ENCODE measurements at regions not wholly inside any gene's neighbourhood (a gene's known extent, or its start where the extent isn't known, plus 50 kb on each side); places are given as distances from the start of the nearest gene placed in this dataset.

DNA sequence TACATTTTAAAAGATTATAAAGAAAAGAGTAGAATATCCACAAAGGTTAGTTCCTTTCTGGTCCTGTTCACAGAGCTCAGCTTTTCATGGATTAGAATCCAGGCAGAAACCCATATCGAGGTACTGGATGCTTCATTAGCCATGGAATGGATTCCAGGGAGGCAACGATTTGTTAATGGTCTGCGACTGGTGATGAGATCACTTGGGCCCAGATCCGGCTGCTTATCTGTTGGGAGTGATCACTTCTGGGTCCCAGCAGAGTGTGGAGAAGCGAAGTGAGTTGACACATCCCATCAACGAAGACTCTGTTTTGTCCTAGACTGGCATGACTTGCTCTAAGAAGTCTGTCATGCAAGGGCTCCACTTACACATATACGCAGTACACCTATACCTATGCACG is 165.8 kb downstream of the MAF start:
- Mint-ChIP-seq H3K27me3 (ENCODE audit: low read depth, unreplicated experiment) (peaks cover under 1% of the 10 kb centered on the region), H3K9me3 (ENCODE audit: unreplicated experiment) (peaks cover 2% of the 10 kb centered on the region), H3K27ac (ENCODE audit: unreplicated experiment) (no peak overlapping the region), H3K4me1 (ENCODE audit: low read depth, unreplicated experiment) (peaks cover 15% of the 10 kb centered on the region), H3K36me3 (ENCODE audit: low read depth, unreplicated experiment) (no peaks in the 10 kb centered on the region), H3K4me3 (ENCODE audit: unreplicated experiment) (no peak overlapping the region)
- H3K4me3 ChIP-seq (ENCODE audit: insufficient read depth, low read depth, low read length): no peak overlapping the region
- peaks cover 2% of the 10 kb centered on the region for H3K27me3 ChIP-seq (ENCODE audit: insufficient read depth, low read length)
- H4K20me1 ChIP-seq (ENCODE audit: insufficient read depth, low read length): no peaks in the 10 kb centered on the region
- H3K36me3 ChIP-seq (ENCODE audit: insufficient read depth, low read length): no peaks in the 10 kb centered on the region
- FAIRE-seq (no peak), DNase-seq (ENCODE audit: low read depth) (no peak)
- no peaks in the 10 kb centered on the region for H3K79me2 ChIP-seq (ENCODE audit: insufficient read depth, low read length)
- no peak overlapping the region for H3K9ac ChIP-seq (ENCODE audit: low read length)
- H3K27ac ChIP-seq (ENCODE audit: low read depth, low read length): no peak overlapping the region
- H3K9me3 ChIP-seq (ENCODE audit: insufficient read depth, low read depth, low read length): no peaks in the 10 kb centered on the region
- no peak overlapping the region for H3K4me2 ChIP-seq (ENCODE audit: low read length)
- H2AFZ ChIP-seq (ENCODE audit: low read depth, low read length): no peak overlapping the region
- peaks cover 4% of the 10 kb centered on the region for H3K4me1 ChIP-seq (ENCODE audit: insufficient read depth, low read length)
- TF ChIP-seq, protein P1, sequence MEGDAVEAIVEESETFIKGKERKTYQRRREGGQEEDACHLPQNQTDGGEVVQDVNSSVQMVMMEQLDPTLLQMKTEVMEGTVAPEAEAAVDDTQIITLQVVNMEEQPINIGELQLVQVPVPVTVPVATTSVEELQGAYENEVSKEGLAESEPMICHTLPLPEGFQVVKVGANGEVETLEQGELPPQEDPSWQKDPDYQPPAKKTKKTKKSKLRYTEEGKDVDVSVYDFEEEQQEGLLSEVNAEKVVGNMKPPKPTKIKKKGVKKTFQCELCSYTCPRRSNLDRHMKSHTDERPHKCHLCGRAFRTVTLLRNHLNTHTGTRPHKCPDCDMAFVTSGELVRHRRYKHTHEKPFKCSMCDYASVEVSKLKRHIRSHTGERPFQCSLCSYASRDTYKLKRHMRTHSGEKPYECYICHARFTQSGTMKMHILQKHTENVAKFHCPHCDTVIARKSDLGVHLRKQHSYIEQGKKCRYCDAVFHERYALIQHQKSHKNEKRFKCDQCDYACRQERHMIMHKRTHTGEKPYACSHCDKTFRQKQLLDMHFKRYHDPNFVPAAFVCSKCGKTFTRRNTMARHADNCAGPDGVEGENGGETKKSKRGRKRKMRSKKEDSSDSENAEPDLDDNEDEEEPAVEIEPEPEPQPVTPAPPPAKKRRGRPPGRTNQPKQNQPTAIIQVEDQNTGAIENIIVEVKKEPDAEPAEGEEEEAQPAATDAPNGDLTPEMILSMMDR (IDR thresholded peaks at IDR 0.05; ENCODE audit: insufficient read depth, low read depth, low read length): no peak
- TF ChIP-seq EZH2 (IDR thresholded peaks at IDR 0.05; ENCODE audit: insufficient read depth, low read length): no peak

DNA sequence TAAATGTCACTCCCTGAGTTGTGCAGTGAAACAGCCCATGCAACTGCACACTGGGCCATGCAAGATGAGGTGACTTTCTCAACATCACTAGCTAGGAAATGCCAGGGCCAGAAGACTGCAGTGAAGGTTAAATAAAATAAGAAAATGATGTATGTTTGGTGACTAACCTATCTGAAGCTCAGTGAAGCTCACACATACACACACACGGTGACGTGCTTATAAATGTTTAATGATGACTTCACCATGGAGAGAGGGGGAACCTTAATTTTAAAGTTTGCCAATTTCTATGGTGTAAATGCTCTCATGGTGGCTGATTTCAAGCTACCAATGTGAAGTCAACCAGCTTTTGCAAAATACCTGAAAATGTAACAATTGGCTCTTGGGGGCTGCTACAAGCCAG is 166.4 kb downstream of the MAF start:
- Mint-ChIP-seq H3K9me3 (ENCODE audit: unreplicated experiment) (peaks cover 2% of the 10 kb centered on the region), H3K4me1 (ENCODE audit: low read depth, unreplicated experiment) (peaks cover 15% of the 10 kb centered on the region), H3K4me3 (ENCODE audit: unreplicated experiment) (no peak overlapping the region), H3K27ac (ENCODE audit: unreplicated experiment) (peak overlapping the region; percentile 60), H3K27me3 (ENCODE audit: low read depth, unreplicated experiment) (peaks cover 5% of the 10 kb centered on the region), H3K36me3 (ENCODE audit: low read depth, unreplicated experiment) (no peaks in the 10 kb centered on the region)
- TF ChIP-seq, protein P1 (IDR thresholded peaks at IDR 0.05; ENCODE audit: insufficient read depth, low read depth, low read length): no peak
- no peak for TF ChIP-seq EZH2 (IDR thresholded peaks at IDR 0.05; ENCODE audit: insufficient read depth, low read length)
- Histone ChIP-seq H2AFZ (ENCODE audit: low read depth, low read length) (no peak overlapping the region), H4K20me1 (ENCODE audit: insufficient read depth, low read length) (no peaks in the 10 kb centered on the region), H3K79me2 (ENCODE audit: insufficient read depth, low read length) (no peaks in the 10 kb centered on the region), H3K4me2 (ENCODE audit: low read length) (no peak overlapping the region), H3K9ac (ENCODE audit: low read length) (no peak overlapping the region), H3K27ac (ENCODE audit: low read depth, low read length) (no peak overlapping the region), H3K36me3 (ENCODE audit: insufficient read depth, low read length) (no peaks in the 10 kb centered on the region), H3K4me1 (ENCODE audit: insufficient read depth, low read length) (peaks cover 4% of the 10 kb centered on the region), H3K4me3 (ENCODE audit: insufficient read depth, low read depth, low read length) (no peak overlapping the region), H3K27me3 (ENCODE audit: insufficient read depth, low read length) (peaks cover 2% of the 10 kb centered on the region), H3K9me3 (ENCODE audit: insufficient read depth, low read depth, low read length) (no peaks in the 10 kb centered on the region)
- DNase-seq (ENCODE audit: low read depth) (no peak), FAIRE-seq (no peak)

DNA sequence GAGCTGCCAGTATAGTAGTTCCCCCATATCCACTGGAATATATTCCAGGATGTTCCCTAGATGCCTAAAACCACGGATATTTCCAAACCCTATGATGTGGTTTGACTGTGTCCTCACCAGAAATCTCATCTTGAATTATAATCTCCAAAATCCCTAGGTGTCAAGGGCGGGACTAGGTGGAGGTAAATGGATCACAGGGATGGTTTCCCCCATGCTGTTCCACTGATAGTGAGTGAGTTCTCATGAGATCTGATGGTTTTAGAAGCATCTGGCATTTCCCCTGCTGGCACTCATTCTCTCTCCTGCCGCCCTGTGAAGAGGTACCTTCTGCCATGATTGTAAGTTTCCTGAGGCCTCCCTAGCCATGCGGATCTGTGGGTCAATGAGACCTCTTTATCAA is 168.6 kb downstream of the MAF start:
- H3K36me3 Mint-ChIP-seq (ENCODE audit: low read depth, unreplicated experiment): no peaks in the 10 kb centered on the region
- Histone ChIP-seq H3K27me3 (ENCODE audit: insufficient read depth, low read length) (peaks cover 2% of the 10 kb centered on the region), H3K79me2 (ENCODE audit: insufficient read depth, low read length) (no peaks in the 10 kb centered on the region), H2AFZ (ENCODE audit: low read depth, low read length) (no peak overlapping the region), H4K20me1 (ENCODE audit: insufficient read depth, low read length) (no peaks in the 10 kb centered on the region), H3K4me3 (ENCODE audit: insufficient read depth, low read depth, low read length) (no peak overlapping the region), H3K27ac (ENCODE audit: low read depth, low read length) (no peak overlapping the region), H3K9me3 (ENCODE audit: insufficient read depth, low read depth, low read length) (no peaks in the 10 kb centered on the region), H3K4me1 (ENCODE audit: insufficient read depth, low read length) (no peaks in the 10 kb centered on the region), H3K36me3 (ENCODE audit: insufficient read depth, low read length) (no peaks in the 10 kb centered on the region), H3K4me2 (ENCODE audit: low read length) (no peak overlapping the region), H3K9ac (ENCODE audit: low read length) (no peak overlapping the region)
- FAIRE-seq (no peak), DNase-seq (ENCODE audit: low read depth) (no peak)
- TF ChIP-seq, protein P1 (IDR thresholded peaks at IDR 0.05; ENCODE audit: insufficient read depth, low read depth, low read length): no peak
- TF ChIP-seq EZH2 (IDR thresholded peaks at IDR 0.05; ENCODE audit: insufficient read depth, low read length): no peak
- H3K9me3 Mint-ChIP-seq (ENCODE audit: unreplicated experiment): no peaks in the 10 kb centered on the region
- H3K27me3 Mint-ChIP-seq (ENCODE audit: low read depth, unreplicated experiment): peaks cover 14% of the 10 kb centered on the region
- H3K4me1 Mint-ChIP-seq (ENCODE audit: low read depth, unreplicated experiment): peaks cover under 1% of the 10 kb centered on the region
- no peak overlapping the region for H3K4me3 Mint-ChIP-seq (ENCODE audit: unreplicated experiment)
- H3K27ac Mint-ChIP-seq (ENCODE audit: unreplicated experiment): no peak overlapping the region
